ENCODE measurements at regions not wholly inside any gene's neighbourhood (a gene's known extent, or its start where the extent isn't known, plus 50 kb on each side); places are given as distances from the start of the nearest gene placed in this dataset.

- TF ChIP-seq CTCF (IDR thresholded peaks at IDR 0.05; ENCODE audit: insufficient read depth, low read length, poor library complexity, severe bottlenecking) (no peak), EZH2phosphoT487 (conservative IDR thresholded peaks at IDR 0.05; ENCODE audit: low read length) (no peak)
Measured at GRCh38 chr5:171625646-171626045, 160.0 kb upstream of the SMIM23 start.
